NCI-H1694 (cell line): ENCODE measurements at regions not wholly inside any gene's neighbourhood (a gene's known extent, or its start where the extent isn't known, plus 50 kb on each side); places are given as distances from the start of the nearest gene placed in this dataset.
"Not testable (repeated sequence)": the region's sequence is repeated elsewhere in the genome, so short reads cannot be mapped to it uniquely, and the experiment has no call there.

ENCODE experiments used
- DNase-seq: peaks from one replicate; lab custom pipeline; 2025; lab: John Stamatoyannopoulos, UW

DNA sequence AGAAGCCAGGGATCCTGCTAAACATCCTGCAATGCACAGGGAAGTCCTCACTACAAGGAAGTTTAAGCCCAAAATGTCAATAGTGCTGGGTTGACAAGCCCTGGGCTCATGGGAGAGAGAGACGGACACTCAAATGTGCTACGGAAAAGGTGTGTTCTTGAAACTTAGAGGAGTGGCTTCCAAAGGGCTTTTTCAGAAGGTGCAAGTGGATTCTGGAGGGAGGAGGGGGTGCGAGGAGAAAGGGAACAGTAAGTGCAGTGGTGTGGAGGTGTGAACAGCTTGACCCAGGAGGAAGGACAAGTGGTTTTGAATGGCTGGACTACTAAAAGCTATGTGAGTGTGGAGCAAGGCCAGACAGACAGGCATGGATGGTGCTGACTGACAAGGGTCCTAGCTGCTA, 50.4 kb upstream of the CECR2 start:
- no peak for DNase-seq

GRCh38 chr22:17315310-17315709, 54.0 kb upstream of the CECR2 start:
- no peak for DNase-seq

GRCh38 chr22:17314487-17314886, 54.8 kb upstream of the CECR2 start:
- DNase-seq, result no peak

DNA sequence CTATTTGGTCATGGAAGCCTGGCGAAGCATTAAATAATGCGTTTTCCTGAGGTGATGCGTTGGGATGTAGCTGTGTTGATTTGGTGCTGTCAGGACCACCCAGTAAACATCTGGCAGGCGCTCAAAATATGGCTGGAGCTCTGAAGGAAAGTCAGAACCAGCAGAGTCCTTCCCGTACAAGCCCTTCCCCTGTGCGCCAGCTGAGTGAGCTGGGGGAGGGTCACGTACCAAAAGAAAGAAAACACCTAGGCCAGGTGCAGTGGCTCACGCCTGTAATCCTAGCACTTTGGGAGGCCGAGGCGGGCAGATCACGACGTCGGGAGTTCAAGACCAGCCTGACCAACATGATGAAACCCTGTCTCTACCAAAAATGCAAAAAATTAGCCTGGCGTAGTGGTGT, 55.6 kb upstream of the CECR2 start:
- no peak for DNase-seq

- DNase-seq, result no peak
These were observed 61.7 kb upstream of the CECR2 start for GRCh38 chr22:17307566-17307965.

DNA sequence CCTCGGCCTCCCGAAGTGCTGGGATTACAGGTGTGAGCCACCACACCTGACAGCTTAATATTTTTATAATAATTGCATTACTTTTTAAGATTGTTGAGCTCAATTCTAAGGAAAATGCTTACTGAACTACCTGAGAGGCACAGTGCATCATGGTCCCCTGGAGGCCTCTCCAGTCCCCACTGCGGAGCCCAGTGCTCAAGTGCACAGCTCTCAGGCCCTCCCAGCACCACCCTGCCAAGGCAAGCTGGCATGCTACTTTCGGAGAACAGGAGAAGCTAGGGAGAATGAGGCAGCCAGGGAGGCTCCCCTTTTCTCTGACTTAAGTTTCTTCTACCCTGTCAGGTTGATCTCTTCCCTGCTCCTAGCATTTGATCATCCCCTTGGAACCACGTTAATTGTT, 64.2 kb upstream of the CECR2 start:
- no peak for DNase-seq

- DNase-seq, result no peak
These were observed 65.2 kb upstream of the CECR2 start for GRCh38 chr22:17303840-17304779.

GRCh38 chr22:17303441-17303839, 65.8 kb upstream of the CECR2 start:
- DNase-seq, result no peak

GRCh38 chr22:17302616-17303015, 66.6 kb upstream of the CECR2 start:
- DNase-seq, result no peak

DNA sequence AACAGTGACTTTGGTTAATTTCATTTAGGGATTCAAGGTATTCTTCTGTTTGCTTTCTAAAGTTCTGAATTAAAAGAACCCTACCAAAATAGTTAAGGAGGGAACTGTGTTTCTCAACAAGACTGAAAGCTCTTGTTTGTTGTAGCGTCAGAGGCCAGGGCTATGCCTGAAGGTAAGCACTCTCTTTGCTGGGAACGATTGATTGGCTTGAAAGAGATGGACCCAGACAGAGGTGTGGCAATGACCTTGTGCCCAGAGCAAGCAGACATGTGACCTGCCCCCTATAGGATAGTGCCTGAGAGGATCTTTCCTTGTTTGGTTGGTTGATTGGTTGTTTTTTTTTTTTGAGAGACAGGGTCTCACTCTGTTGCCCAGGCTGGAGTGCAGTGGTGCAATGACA, 68.3 kb upstream of the CECR2 start:
- DNase-seq, result no peak

GRCh38 chr22:17298805-17299502, 70.3 kb upstream of the CECR2 start:
- DNase-seq, result not testable (repeated sequence)

DNA sequence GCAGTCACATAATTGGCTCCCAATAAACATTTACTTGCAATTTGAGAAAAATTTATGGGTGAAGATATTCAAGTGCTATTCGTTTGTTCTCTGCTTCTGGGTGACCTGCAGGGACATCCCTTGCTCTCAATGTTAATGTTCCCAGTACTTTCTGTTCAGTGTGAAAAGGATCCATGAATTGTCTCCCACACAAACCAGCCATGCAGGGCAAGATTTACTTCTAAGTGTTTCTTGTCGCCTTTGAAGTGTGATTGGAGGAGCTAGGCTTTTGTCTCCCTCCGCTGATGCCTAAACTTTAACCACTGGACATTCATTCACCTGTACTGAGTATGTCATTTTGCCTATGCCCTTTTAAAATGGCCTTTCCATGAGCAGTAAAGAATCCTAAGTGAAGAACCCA, 66.4 kb upstream of the ADA2 start:
- no peak for DNase-seq

DNA sequence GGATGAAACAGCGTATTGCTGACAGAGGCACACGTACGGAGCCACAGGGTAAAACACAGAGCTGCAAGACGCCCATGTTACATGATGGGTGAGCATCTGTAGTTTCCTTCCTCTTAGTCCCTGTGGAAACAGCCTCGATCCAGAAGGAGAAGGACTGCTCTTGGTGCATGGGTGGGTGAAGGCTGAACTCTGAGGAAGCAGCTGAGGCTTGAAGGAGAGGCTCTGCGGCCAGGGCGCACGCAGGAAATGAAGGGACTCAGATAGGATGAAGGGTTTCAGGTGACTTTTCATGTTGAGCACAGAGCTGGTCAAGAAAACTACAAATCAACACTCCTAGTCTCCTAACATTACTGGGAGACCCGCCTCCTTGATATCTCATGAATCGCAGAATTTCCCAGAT, 65.7 kb upstream of the ADA2 start:
- no peak for DNase-seq

DNA sequence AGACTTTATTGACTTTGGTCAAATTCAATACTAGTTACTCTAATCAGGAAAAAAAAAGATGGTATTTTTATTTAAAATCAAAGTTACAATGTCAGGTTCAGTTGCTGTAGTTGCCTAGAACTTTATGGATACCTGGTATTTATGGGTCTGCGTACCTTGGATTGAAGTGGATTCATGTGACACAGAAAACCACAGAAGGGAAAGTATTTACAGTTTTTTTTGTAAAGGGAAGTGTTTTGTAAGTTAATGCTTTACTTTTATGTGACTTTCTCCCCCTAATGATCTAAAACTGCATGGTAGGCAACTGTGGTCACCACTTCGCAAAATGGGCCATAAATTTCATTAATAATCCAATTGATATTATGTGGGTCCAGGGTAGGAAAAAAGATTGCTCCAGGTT, 65.2 kb upstream of the ADA2 start:
- DNase-seq, result no peak

DNA sequence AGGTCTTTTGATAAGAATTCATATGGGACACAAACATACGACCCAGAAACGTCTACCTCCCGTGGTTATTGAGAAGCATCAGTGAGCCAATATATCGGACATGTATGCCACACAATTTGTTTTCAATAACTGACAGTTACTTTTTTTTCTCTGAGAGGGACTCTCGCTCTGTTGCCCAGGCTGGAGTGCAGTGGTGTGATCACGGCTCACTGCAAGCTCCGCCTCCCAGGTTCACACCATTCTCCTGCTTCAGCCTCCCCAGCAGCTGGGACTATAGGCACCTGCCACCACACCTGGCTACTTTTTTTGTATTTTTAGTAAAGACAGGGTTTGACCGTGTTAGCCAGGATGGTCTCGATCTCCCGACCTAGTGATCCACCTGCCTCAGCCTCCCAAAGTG, 64.6 kb upstream of the ADA2 start:
- DNase-seq, result not testable (repeated sequence)

GRCh38 chr22:17283423-17283822, 64.2 kb upstream of the ADA2 start:
- DNase-seq, result no peak

- DNase-seq, result no peak
These were observed 62.2 kb upstream of the ADA2 start for GRCh38 chr22:17281440-17281841.

GRCh38 chr22:17281026-17281425, 61.8 kb upstream of the ADA2 start:
- no peak for DNase-seq

DNA sequence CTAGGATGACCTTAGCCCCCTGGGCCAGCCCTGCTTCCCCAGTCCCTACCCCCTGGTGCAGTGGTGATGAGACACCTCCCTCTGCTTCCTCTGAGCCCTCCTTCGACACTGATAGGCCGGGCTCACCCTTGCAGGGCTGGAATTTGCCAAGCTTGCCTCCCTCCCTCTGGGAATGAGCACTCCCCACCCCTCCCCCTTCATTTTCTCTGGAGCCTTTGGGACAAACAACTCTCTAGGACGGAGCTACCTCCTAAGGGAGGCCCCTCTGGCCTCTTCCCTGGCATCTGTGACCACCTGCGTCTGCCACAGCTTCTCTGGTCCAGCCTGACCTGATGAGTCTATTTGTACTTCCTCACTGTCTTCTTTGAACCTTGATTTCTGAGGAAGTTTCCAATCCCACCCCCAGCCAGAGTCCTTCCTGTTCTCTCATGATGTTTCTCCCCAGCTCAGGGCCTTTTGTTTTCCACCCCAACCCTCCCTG, 53.3 kb upstream of the ADA2 start:
- no peak for DNase-seq

DNA sequence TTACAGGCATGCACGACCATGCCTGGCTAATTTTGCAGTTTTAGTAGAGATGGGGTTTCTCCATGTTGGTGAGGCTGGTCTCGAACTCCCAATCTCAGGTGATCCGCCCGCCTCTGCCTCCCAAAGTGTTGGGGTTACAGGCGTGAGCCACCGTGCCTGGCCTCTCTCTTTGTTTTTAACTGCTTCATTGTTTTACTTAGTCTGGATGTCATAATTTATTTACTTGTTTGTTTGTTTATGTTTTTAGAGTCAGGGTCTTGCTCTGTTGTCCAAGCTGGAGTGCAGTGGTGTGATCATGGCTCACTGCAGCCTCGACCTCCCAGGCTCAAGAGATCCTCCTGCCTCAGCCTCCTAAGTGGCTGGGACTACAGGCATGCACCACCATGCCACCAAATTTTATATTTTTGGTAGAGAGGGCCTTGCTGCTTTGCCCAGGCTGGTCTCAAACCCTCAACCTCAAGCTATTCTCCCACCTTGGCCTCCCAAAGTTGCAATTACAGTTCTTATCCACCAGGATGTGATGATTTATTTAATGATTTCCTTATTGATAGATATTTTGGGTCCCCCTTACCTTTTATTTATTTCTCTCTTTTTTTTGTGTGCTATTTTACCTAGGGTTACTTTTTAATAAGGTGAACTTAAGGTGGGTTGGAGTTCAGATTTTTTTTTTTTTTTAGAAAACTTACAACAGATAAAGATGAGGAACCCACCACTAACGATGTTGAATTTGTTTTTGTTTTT, 52.6 kb upstream of the ADA2 start:
- DNase-seq, result no peak

DNA sequence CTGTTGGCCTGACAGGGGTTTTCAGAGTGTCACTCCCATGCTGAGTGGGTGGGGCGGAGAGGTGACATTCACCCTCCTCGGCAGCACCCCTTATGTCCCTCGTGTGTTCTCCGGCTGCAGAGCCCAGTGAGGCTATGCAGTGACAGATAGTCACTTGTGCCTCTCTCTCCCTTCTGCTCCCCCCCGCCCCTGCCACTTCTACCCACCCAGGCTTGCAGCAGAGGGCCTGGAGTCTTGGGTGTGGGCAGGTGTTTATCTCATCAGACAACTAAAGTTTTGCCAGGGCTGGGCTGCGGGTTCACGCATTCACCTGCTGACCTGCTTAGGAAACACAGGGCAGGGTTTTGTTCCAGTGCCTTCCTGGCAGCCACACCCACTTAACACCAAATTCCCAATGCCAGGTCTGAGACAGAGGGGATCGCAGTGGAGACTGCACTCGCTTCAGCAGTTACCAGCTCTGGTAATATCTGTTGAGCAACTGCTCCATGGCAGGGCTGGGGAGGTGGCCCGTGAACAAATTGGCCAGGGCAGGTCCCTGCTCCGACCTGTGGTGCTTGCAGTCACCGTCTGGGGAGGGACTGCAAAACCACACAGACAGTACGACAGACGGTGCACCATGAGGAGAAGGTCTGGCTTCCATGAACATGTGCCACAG, 50.5 kb upstream of the ADA2 start:
- DNase-seq, result peak; percentile 26

- DNase-seq, result peak; percentile 33
These were observed 50.0 kb upstream of the ADA2 start for GRCh38 chr22:17269224-17269606.
